Smooth muscle cell (in vitro differentiated cells): ENCODE measurements at regions not wholly inside any gene's neighbourhood (a gene's known extent, or its start where the extent isn't known, plus 50 kb on each side); places are given as distances from the start of the nearest gene placed in this dataset.

Experiments
- DNase-seq: peaks from one replicate; lab custom pipeline; 2025; ENCODE audit not compliant: unreplicated experiment; lab: John Stamatoyannopoulos, UW
- H2AFZ ChIP-seq: fragments of 200-600 bp; sonication (generic); 2 replicates; pipeline ENCODE4 v1.6.0; 2016; ENCODE audit warnings: antibody characterized with exemption, low read depth, mild to moderate bottlenecking
- H3F3A ChIP-seq: fragments of 200-600 bp; sonication (generic); 2 replicates; pipeline ENCODE4 v1.6.0; 2017; ENCODE audit warnings: antibody characterized with exemption, low read depth
- H3K27ac ChIP-seq: fragments of 200-600 bp; sonication (generic); 2 replicates; pipeline ENCODE4 v1.5.1; 2016; ENCODE audit warnings: low read depth, mild to moderate bottlenecking
- H3K27me3 ChIP-seq: fragments of 200-600 bp; sonication (generic); 2 replicates; pipeline ENCODE4 v1.6.1; 2016; ENCODE audit warnings: low read depth, mild to moderate bottlenecking
- H3K36me3 ChIP-seq: fragments of 200-600 bp; sonication (generic); 2 replicates; pipeline ENCODE4 v1.5.1; 2016; ENCODE audit warnings: low read depth
- H3K4me1 ChIP-seq: fragments of 200-600 bp; sonication (generic); 2 replicates; pipeline ENCODE4 v1.5.1; 2016; ENCODE audit warnings: low read depth
- H3K4me2 ChIP-seq: fragments of 200-600 bp; sonication (generic); 2 replicates; pipeline ENCODE4 v1.6.0; 2016; ENCODE audit warnings: mild to moderate bottlenecking
- H3K4me3 ChIP-seq: fragments of 200-600 bp; sonication (generic); 2 replicates; pipeline ENCODE4 v1.5.1; 2016; ENCODE audit warnings: mild to moderate bottlenecking
- H3K79me2 ChIP-seq: fragments of 200-600 bp; sonication (generic); 2 replicates; pipeline ENCODE4 v1.6.0; 2016; ENCODE audit warnings: low read depth, mild to moderate bottlenecking
- H3K9ac ChIP-seq: fragments of 200-600 bp; sonication (generic); 2 replicates; pipeline ENCODE4 v1.6.0; 2016; ENCODE audit warnings: low read depth
- H3K9me3 ChIP-seq: fragments of 200-600 bp; sonication (generic); replicated peaks from 2 replicates; pipeline ENCODE4 v1.5.1; 2016; ENCODE audit warnings: low read depth
- H4K20me1 ChIP-seq: fragments of 200-600 bp; sonication (generic); 2 replicates; pipeline ENCODE4 v1.6.0; 2016; ENCODE audit warnings: low read depth
- WGBS: methylation state at CpG from one replicate; pipeline ENCODE4 v1.1.7; 2016; ENCODE audit warnings: low lambda C conversion rate; 5-methylcytosine and 5-hydroxymethylcytosine counted together
- TF ChIP-seq, protein P1 (sequence below): fragments of 200-600 bp; sonication (generic); IDR thresholded peaks from 2 replicates; pipeline ENCODE4 v1.5.1; 2017; ENCODE audit warnings: borderline replicate concordance, mild to moderate bottlenecking, antibody characterized with exemption; ENCODE audit not compliant: insufficient read depth, poor library complexity, severe bottlenecking

GRCh38 chr21:20419772-20420171 is 578.4 kb upstream of the NCAM2 start:
- no peaks in the 10 kb centered on the region for H4K20me1 ChIP-seq
- no peak overlapping the region for H3K27ac ChIP-seq
- no peaks in the 10 kb centered on the region for H3K27me3 ChIP-seq
- H3K4me2 ChIP-seq = no peak overlapping the region
- TF ChIP-seq, protein P1, sequence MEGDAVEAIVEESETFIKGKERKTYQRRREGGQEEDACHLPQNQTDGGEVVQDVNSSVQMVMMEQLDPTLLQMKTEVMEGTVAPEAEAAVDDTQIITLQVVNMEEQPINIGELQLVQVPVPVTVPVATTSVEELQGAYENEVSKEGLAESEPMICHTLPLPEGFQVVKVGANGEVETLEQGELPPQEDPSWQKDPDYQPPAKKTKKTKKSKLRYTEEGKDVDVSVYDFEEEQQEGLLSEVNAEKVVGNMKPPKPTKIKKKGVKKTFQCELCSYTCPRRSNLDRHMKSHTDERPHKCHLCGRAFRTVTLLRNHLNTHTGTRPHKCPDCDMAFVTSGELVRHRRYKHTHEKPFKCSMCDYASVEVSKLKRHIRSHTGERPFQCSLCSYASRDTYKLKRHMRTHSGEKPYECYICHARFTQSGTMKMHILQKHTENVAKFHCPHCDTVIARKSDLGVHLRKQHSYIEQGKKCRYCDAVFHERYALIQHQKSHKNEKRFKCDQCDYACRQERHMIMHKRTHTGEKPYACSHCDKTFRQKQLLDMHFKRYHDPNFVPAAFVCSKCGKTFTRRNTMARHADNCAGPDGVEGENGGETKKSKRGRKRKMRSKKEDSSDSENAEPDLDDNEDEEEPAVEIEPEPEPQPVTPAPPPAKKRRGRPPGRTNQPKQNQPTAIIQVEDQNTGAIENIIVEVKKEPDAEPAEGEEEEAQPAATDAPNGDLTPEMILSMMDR = no peak
- no peaks in the 10 kb centered on the region for H3K79me2 ChIP-seq
- H3F3A ChIP-seq = no peaks in the 10 kb centered on the region
- H3K4me1 ChIP-seq = no peaks in the 10 kb centered on the region
- whole genome bisulfite sequencing = 72% methylated on average over 2 of the region's 2 CpGs
- H3K36me3 ChIP-seq = no peaks in the 10 kb centered on the region
- H2AFZ ChIP-seq = no peak overlapping the region
- H3K9me3 ChIP-seq = no peaks in the 10 kb centered on the region
- no peak overlapping the region for H3K9ac ChIP-seq
- H3K4me3 ChIP-seq = no peak overlapping the region
- no peak for DNase-seq

- Histone ChIP-seq H2AFZ (no peak overlapping the region), H3F3A (no peaks in the 10 kb centered on the region), H3K36me3 (no peaks in the 10 kb centered on the region), H3K79me2 (no peaks in the 10 kb centered on the region), H3K4me3 (no peak overlapping the region), H3K4me2 (no peak overlapping the region), H3K9ac (no peak overlapping the region), H3K27me3 (no peaks in the 10 kb centered on the region), H3K4me1 (no peaks in the 10 kb centered on the region), H4K20me1 (no peaks in the 10 kb centered on the region), H3K27ac (no peak overlapping the region), H3K9me3 (no peaks in the 10 kb centered on the region)
- WGBS = 83% methylated on average over 7 of the region's 7 CpGs
- no peak for DNase-seq
- TF ChIP-seq, protein P1 = no peak
These were observed 573.3 kb upstream of the NCAM2 start for GRCh38 chr21:20424943-20425342.

GRCh38 chr21:20425856-20426255 is 572.4 kb upstream of the NCAM2 start:
- Histone ChIP-seq H3K27me3 (no peaks in the 10 kb centered on the region), H4K20me1 (no peaks in the 10 kb centered on the region), H3K36me3 (no peaks in the 10 kb centered on the region), H3K4me2 (no peak overlapping the region), H3K9me3 (no peaks in the 10 kb centered on the region), H3K4me1 (no peaks in the 10 kb centered on the region), H3K4me3 (no peak overlapping the region), H3K9ac (no peak overlapping the region), H3K27ac (no peak overlapping the region), H2AFZ (no peak overlapping the region), H3K79me2 (no peaks in the 10 kb centered on the region), H3F3A (no peaks in the 10 kb centered on the region)
- 92% methylated on average over 12 of the region's 12 CpGs for WGBS
- DNase-seq = no peak
- TF ChIP-seq, protein P1 = no peak

- 91% methylated on average over 5 of the region's 5 CpGs for WGBS
These were observed 557.9 kb upstream of the NCAM2 start for GRCh38 chr21:20440338-20440737.

More at GRCh38 chr21:20440338-20440737, 557.9 kb upstream of the NCAM2 start:
- Histone ChIP-seq H3F3A (no peaks in the 10 kb centered on the region), H3K9ac (no peak overlapping the region), H3K9me3 (no peaks in the 10 kb centered on the region), H4K20me1 (no peaks in the 10 kb centered on the region), H3K4me3 (no peak overlapping the region), H3K36me3 (no peaks in the 10 kb centered on the region), H3K4me1 (no peaks in the 10 kb centered on the region), H2AFZ (no peak overlapping the region), H3K4me2 (no peak overlapping the region), H3K79me2 (no peaks in the 10 kb centered on the region), H3K27me3 (no peaks in the 10 kb centered on the region), H3K27ac (no peak overlapping the region)
- TF ChIP-seq, protein P1 = no peak
- no peak for DNase-seq
